ENCODE measurements at regions not wholly inside any gene's neighbourhood (a gene's known extent, or its start where the extent isn't known, plus 50 kb on each side); places are given as distances from the start of the nearest gene placed in this dataset.

GRCh38 chr5:173557123-173557903, 59.1 kb downstream of the BOD1 start:
- no peak for DNase-seq (ENCODE audit: low read depth in 2 of 2)

GRCh38 chr5:173556142-173557028, 60.1 kb downstream of the BOD1 start:
- DNase-seq (ENCODE audit: low read depth in 2 of 2): no peak

- no peak for DNase-seq (ENCODE audit: low read depth in 2 of 2)
Measured at GRCh38 chr5:173554989-173555705, 61.3 kb downstream of the BOD1 start.

- no peak for DNase-seq (ENCODE audit: low read depth in 2 of 2)
Measured at GRCh38 chr5:173554038-173554955, 62.2 kb downstream of the BOD1 start.

- no peak for DNase-seq (ENCODE audit: low read depth in 2 of 2)
Measured at GRCh38 chr5:173550641-173551040, 65.8 kb downstream of the BOD1 start.

- DNase-seq (ENCODE audit: low read depth in 2 of 2): no peak
Measured at GRCh38 chr5:173549644-173550043, 66.8 kb downstream of the BOD1 start.

- DNase-seq (ENCODE audit: low read depth in 2 of 2): peak; percentile 2 to 49
Measured at GRCh38 chr5:173547579-173547978, 68.9 kb downstream of the BOD1 start.

- DNase-seq (ENCODE audit: low read depth in 2 of 2): no peak
Measured at GRCh38 chr5:173542964-173543363, 73.5 kb downstream of the BOD1 start.

GRCh38 chr5:173542159-173542558, 74.3 kb downstream of the BOD1 start:
- no peak for DNase-seq (ENCODE audit: low read depth in 2 of 2)

- DNase-seq (ENCODE audit: low read depth in 2 of 2): no peak
Measured at GRCh38 chr5:173538654-173539053, 77.8 kb downstream of the BOD1 start.

GRCh38 chr5:173538018-173538417, 78.4 kb downstream of the BOD1 start:
- DNase-seq (ENCODE audit: low read depth in 2 of 2): no peak

GRCh38 chr5:173537228-173537627, 79.2 kb downstream of the BOD1 start:
- no peak for DNase-seq (ENCODE audit: low read depth in 2 of 2)

GRCh38 chr5:173535976-173536639, 80.3 kb downstream of the BOD1 start:
- peak in 1 of 2 donors; percentile 59 for DNase-seq (ENCODE audit: low read depth in 2 of 2)

- no peak for DNase-seq (ENCODE audit: low read depth in 2 of 2)
Measured at GRCh38 chr5:173535166-173535975, 81.1 kb downstream of the BOD1 start.

- peak in 1 of 2 donors; percentile 31 for DNase-seq (ENCODE audit: low read depth in 2 of 2)
Measured at GRCh38 chr5:173534664-173535063, 81.8 kb downstream of the BOD1 start.

- DNase-seq (ENCODE audit: low read depth in 2 of 2): no peak
Measured at GRCh38 chr5:173534031-173534430, 82.4 kb downstream of the BOD1 start.

- no peak for DNase-seq (ENCODE audit: low read depth in 2 of 2)
Measured at GRCh38 chr5:173532689-173533250, 83.7 kb downstream of the BOD1 start.

GRCh38 chr5:173531863-173532262, 84.6 kb downstream of the BOD1 start:
- DNase-seq (ENCODE audit: low read depth in 2 of 2): no peak

- peak in 1 of 2 donors; percentile 8 for DNase-seq (ENCODE audit: low read depth in 2 of 2)
Measured at GRCh38 chr5:173530547-173530946, 85.9 kb downstream of the BOD1 start.
